ENCODE measurements at regions not wholly inside any gene's neighbourhood (a gene's known extent, or its start where the extent isn't known, plus 50 kb on each side); places are given as distances from the start of the nearest gene placed in this dataset.

GRCh38 chr18:64994370-64994769 lies 756.4 kb upstream of the CDH7 start:
- DNase-seq (ENCODE audit: low read depth) = no peak
- TF ChIP-seq MYC (IDR thresholded peaks at IDR 0.05; ENCODE audit: low read depth, low read length) (no peak), POLR2A (IDR thresholded peaks at IDR 0.05; ENCODE audit: extremely low read depth, insufficient read length) (no peak), CTCF (IDR thresholded peaks at IDR 0.05; ENCODE audit: low read depth, low read length) (no peak), MAX (IDR thresholded peaks at IDR 0.05; ENCODE audit: low read depth, low read length) (no peak)
- no peak overlapping the region for H3K4me3 ChIP-seq (ENCODE audit: low read depth, low read length)

- no peak for DNase-seq (ENCODE audit: low read depth)
- no peak overlapping the region for H3K4me3 ChIP-seq (ENCODE audit: low read depth, low read length)
- TF ChIP-seq MYC (IDR thresholded peaks at IDR 0.05; ENCODE audit: low read depth, low read length) (no peak), CTCF (IDR thresholded peaks at IDR 0.05; ENCODE audit: low read depth, low read length) (no peak), POLR2A (IDR thresholded peaks at IDR 0.05; ENCODE audit: extremely low read depth, insufficient read length) (no peak), MAX (IDR thresholded peaks at IDR 0.05; ENCODE audit: low read depth, low read length) (no peak)
Measured at GRCh38 chr18:64993695-64994094, 757.1 kb upstream of the CDH7 start.

GRCh38 chr18:64992654-64993053 lies 758.2 kb upstream of the CDH7 start:
- TF ChIP-seq POLR2A (IDR thresholded peaks at IDR 0.05; ENCODE audit: extremely low read depth, insufficient read length) = no peak
- TF ChIP-seq MAX (IDR thresholded peaks at IDR 0.05; ENCODE audit: low read depth, low read length) = no peak
- TF ChIP-seq CTCF (IDR thresholded peaks at IDR 0.05; ENCODE audit: low read depth, low read length) = no peak
- TF ChIP-seq MYC (IDR thresholded peaks at IDR 0.05; ENCODE audit: low read depth, low read length) = no peak
- DNase-seq (ENCODE audit: low read depth) = no peak
- no peak overlapping the region for H3K4me3 ChIP-seq (ENCODE audit: low read depth, low read length)

- no peak for TF ChIP-seq POLR2A (IDR thresholded peaks at IDR 0.05; ENCODE audit: extremely low read depth, insufficient read length)
- no peak for TF ChIP-seq MAX (IDR thresholded peaks at IDR 0.05; ENCODE audit: low read depth, low read length)
- TF ChIP-seq MYC (IDR thresholded peaks at IDR 0.05; ENCODE audit: low read depth, low read length) = no peak
- TF ChIP-seq CTCF (IDR thresholded peaks at IDR 0.05; ENCODE audit: low read depth, low read length) = no peak
- H3K4me3 ChIP-seq (ENCODE audit: low read depth, low read length) = no peak overlapping the region
- DNase-seq (ENCODE audit: low read depth) = no peak
Measured at GRCh38 chr18:64991102-64991501, 759.7 kb upstream of the CDH7 start.

GRCh38 chr18:64986906-64987495 lies 763.8 kb upstream of the CDH7 start:
- H3K4me3 ChIP-seq (ENCODE audit: low read depth, low read length) = no peak overlapping the region
- DNase-seq (ENCODE audit: low read depth) = no peak
- TF ChIP-seq MYC (IDR thresholded peaks at IDR 0.05; ENCODE audit: low read depth, low read length) = no peak
- TF ChIP-seq MAX (IDR thresholded peaks at IDR 0.05; ENCODE audit: low read depth, low read length) = no peak
- no peak for TF ChIP-seq POLR2A (IDR thresholded peaks at IDR 0.05; ENCODE audit: extremely low read depth, insufficient read length)
- no peak for TF ChIP-seq CTCF (IDR thresholded peaks at IDR 0.05; ENCODE audit: low read depth, low read length)
